Stimulated activated CD4-positive, alpha-beta T cell treated with anti-CD3 and anti-CD28 coated beads, Interleukin-2, amount 100 ng/mL, for 24 hours (primary cell): ENCODE measurements at regions not wholly inside any gene's neighbourhood (a gene's known extent, or its start where the extent isn't known, plus 50 kb on each side); places are given as distances from the start of the nearest gene placed in this dataset.
"Not testable (repeated sequence)": the region's sequence is repeated elsewhere in the genome, so short reads cannot be mapped to it uniquely, and the experiment has no call there.

Experiments
- DNase-seq, 2 donors: peaks; one replicate each; pipeline ENCODE4 v3.0.0-alpha.2; 2020

DNA sequence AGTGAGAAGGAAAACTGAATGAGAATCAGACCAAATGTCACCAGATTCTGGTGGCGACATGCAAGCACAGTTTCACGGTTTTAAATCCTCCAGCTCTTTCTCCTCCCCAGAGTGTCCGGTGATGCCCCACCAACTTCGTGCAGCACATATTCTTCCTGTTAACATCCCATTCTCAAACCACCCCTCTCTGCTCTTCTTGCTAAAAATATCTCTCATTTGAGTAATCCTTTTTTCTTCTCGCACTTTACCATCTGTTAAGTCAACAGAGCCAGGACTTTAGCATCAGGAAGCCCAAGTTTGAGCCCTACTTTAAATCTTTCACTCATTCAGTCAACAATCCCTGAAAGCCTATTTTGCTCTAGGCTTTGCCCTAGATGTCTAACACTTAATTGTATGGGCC lies 68.2 kb upstream of the VGLL4 start:
- DNase-seq, result no peak

DNA sequence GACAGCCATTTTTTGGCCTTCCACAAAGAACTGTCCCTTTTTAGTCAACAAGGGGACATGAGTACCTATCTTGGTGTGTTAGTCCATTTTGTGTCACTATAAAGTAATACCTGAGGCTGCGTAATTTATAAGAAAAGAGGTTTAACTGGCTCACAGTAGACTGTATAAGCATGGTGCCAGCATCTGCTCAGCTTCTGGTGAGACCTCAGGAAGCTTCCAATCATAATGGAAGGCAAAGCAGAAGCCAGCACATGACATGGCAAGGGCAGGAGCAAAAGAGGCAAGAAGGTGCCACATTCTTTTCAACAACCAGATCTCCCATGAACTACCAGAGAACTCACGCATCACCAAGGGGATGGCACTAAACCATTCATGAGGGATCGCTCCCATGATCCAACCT lies 66.1 kb upstream of the VGLL4 start:
- DNase-seq, result no peak

GRCh38 chr3:11707084-11707483 lies 63.4 kb upstream of the VGLL4 start:
- not testable (repeated sequence) for DNase-seq

DNA sequence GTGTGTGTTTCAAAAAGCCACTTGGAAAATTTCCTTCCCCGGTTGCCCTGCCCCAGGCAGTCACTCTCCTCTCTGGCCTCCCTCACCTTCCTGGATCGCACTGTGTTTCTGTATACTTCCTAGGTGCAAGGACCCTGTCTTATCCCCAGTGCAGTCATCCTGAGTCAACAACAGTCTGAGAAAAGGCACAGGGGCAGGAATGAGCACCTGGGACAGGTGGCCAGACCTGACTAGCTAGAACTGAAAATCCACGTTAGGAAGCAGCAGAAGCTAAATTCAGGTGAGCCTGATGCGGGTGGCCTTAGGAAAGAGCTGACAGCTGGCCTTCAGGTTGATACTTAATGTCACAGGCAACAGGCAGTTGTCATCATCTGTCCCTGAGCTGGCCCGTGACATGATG lies 62.9 kb upstream of the VGLL4 start:
- DNase-seq, result no peak

GRCh38 chr3:11705049-11705448 lies 61.3 kb upstream of the VGLL4 start:
- peak in 1 of 2 donors; percentile 6 for DNase-seq

GRCh38 chr3:11703146-11703545 lies 59.4 kb upstream of the VGLL4 start:
- DNase-seq, result no peak

- no peak for DNase-seq
These were observed 55.3 kb upstream of the VGLL4 start for GRCh38 chr3:11699083-11699427.

DNA sequence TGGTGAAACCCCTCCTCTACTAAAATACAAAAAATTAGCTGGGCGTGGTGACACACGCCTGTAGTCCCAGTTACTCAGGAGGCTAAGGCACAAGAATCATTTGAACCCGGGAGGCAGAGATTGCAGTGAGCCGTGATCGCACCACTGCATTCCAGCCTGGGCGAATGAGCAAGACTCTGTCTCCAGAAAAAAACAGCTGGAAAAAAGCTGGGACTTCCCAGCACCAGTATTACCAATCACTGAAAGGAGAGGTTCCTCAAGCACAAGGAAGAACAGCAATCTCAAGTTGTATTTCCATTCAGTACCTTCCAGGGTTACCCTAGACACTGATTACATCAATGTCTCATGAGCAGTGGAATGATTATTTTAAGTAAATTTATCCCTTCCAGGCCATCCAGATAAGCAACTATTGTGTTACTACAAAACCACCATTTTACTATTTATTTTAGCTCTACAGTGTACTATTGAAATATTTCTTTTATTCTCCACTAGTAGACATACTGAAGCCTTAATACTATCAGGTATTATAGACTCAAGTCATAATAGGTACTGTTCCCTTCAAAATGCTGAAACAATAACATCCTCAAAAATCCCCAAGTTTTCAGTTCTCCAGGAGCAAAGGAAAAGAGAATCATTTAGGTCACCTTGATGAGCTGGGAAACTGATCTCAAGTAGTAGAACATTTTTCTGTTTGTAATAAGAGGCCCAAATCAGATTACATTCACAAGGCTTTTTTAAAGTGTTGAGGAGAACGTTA lies 54.8 kb upstream of the VGLL4 start:
- no peak for DNase-seq

- no peak for DNase-seq
These were observed 54.0 kb upstream of the VGLL4 start for GRCh38 chr3:11697701-11698100.

DNA sequence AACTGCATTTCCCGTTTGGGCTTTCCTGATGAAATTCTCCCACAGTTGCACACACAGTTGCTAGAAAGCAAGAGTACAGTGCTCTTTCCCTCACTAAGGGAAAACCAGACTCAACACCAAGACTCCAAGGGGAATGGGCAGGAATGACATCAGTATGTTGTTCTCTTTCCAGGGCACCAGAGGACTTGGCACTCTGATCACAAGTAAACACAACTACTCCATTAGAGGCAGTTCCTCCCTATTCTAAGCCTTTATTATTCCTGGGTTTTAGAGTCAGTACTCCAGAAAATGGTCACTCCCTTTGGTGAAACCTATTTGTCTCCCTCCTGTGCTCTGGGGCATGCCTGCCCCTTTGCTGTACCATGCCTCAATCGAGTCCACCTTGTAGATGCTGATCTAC lies 52.3 kb upstream of the VGLL4 start:
- no peak for DNase-seq
